SK-N-SH (cell line): ENCODE measurements at regions not wholly inside any gene's neighbourhood (a gene's known extent, or its start where the extent isn't known, plus 50 kb on each side); places are given as distances from the start of the nearest gene placed in this dataset.

Source experiments
- MAX ChIP-seq: IDR thresholded peaks from 2 replicates; pipeline ENCODE4 v1.4.0; 2012; ENCODE audit warnings: low read depth
- MEF2A ChIP-seq: IDR thresholded peaks from 2 replicates; pipeline ENCODE4 v1.4.0; 2012; ENCODE audit warnings: low read depth, borderline replicate concordance
- RAD21 ChIP-seq: IDR thresholded peaks from 2 replicates; pipeline ENCODE4 v1.6.1; 2012; ENCODE audit warnings: mild to moderate bottlenecking, low read length
- SIN3A ChIP-seq: IDR thresholded peaks from 2 replicates; pipeline ENCODE4 v1.6.1; 2012; ENCODE audit warnings: low read depth, mild to moderate bottlenecking, low read length, moderate library complexity, borderline replicate concordance
- TF ChIP-seq, protein P1 (sequence below): fragments of 200-600 bp; sonication (generic); IDR thresholded peaks from 2 replicates; pipeline ENCODE4 v1.6.1; 2017; ENCODE audit warnings: antibody characterized with exemption, mild to moderate bottlenecking, moderate library complexity

- TF ChIP-seq MEF2A, result no peak
- TF ChIP-seq, protein P1, sequence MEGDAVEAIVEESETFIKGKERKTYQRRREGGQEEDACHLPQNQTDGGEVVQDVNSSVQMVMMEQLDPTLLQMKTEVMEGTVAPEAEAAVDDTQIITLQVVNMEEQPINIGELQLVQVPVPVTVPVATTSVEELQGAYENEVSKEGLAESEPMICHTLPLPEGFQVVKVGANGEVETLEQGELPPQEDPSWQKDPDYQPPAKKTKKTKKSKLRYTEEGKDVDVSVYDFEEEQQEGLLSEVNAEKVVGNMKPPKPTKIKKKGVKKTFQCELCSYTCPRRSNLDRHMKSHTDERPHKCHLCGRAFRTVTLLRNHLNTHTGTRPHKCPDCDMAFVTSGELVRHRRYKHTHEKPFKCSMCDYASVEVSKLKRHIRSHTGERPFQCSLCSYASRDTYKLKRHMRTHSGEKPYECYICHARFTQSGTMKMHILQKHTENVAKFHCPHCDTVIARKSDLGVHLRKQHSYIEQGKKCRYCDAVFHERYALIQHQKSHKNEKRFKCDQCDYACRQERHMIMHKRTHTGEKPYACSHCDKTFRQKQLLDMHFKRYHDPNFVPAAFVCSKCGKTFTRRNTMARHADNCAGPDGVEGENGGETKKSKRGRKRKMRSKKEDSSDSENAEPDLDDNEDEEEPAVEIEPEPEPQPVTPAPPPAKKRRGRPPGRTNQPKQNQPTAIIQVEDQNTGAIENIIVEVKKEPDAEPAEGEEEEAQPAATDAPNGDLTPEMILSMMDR, result no peak
- no peak for TF ChIP-seq SIN3A
- TF ChIP-seq RAD21, result no peak
- no peak for TF ChIP-seq MAX
Observed at GRCh38 chr4:160887668-160888067, 1276.1 kb downstream of the FSTL5 start.
